Coronary artery (tissue), 2 donors: ENCODE measurements at regions not wholly inside any gene's neighbourhood (a gene's known extent, or its start where the extent isn't known, plus 50 kb on each side); places are given as distances from the start of the nearest gene placed in this dataset.

Source experiments
- DNase-seq: peaks from one replicate; pipeline ENCODE4 v3.0.0-alpha.2; 2017; ENCODE audit warnings: low spot score
- H3K27ac ChIP-seq, 2 donors: fragments of 200-600 bp; sonication (generic); one replicate each; pipeline ENCODE4 v1.5.1; 2016 to 2019
- H3K4me3 ChIP-seq: fragments of 200-600 bp; sonication (generic); 2 replicates; pipeline ENCODE4 v1.5.1; 2016; ENCODE audit warnings: mild to moderate bottlenecking, moderate library complexity
- CTCF ChIP-seq: fragments of 200-600 bp; sonication (generic); IDR thresholded peaks from one replicate; pipeline ENCODE4 v1.5.1; 2019; ENCODE audit warnings: antibody characterized with exemption

GRCh38 chr4:171464499-171464898, 348.7 kb upstream of the GALNTL6 start:
- TF ChIP-seq CTCF: no peak
- H3K4me3 ChIP-seq: no peak overlapping the region
- H3K27ac ChIP-seq: no peak overlapping the region
- no peak for DNase-seq

GRCh38 chr4:171461191-171461590, 352.0 kb upstream of the GALNTL6 start:
- Histone ChIP-seq H3K4me3 (no peak overlapping the region), H3K27ac (no peak overlapping the region)
- no peak for TF ChIP-seq CTCF
- no peak for DNase-seq

GRCh38 chr4:171448919-171449481, 364.2 kb upstream of the GALNTL6 start:
- no peak for TF ChIP-seq CTCF
- no peak for DNase-seq
- Histone ChIP-seq H3K4me3 (no peak overlapping the region), H3K27ac (no peak overlapping the region)

- no peak for DNase-seq
- no peak overlapping the region for H3K27ac ChIP-seq
- no peak overlapping the region for H3K4me3 ChIP-seq
- no peak for TF ChIP-seq CTCF
These were observed 364.8 kb upstream of the GALNTL6 start for GRCh38 chr4:171448358-171448757.

- Histone ChIP-seq H3K4me3 (no peak overlapping the region), H3K27ac (no peak overlapping the region)
- no peak for DNase-seq
- no peak for TF ChIP-seq CTCF
These were observed 371.8 kb upstream of the GALNTL6 start for GRCh38 chr4:171441300-171441941.

- TF ChIP-seq CTCF: no peak
- Histone ChIP-seq H3K4me3 (no peak overlapping the region), H3K27ac (no peak overlapping the region)
- no peak for DNase-seq
These were observed 379.5 kb upstream of the GALNTL6 start for GRCh38 chr4:171433674-171434073.

- no peak for TF ChIP-seq CTCF
- Histone ChIP-seq H3K4me3 (no peak overlapping the region), H3K27ac (no peak overlapping the region)
- DNase-seq: no peak
These were observed 380.7 kb upstream of the GALNTL6 start for GRCh38 chr4:171432536-171432935.
